Heart left ventricle (tissue), 13 donors: ENCODE measurements at regions not wholly inside any gene's neighbourhood (a gene's known extent, or its start where the extent isn't known, plus 50 kb on each side); places are given as distances from the start of the nearest gene placed in this dataset.
A peak's percentile ranks its signal among the peaks of the same experiment; 100 is the strongest.

Source experiments
- POLR2A ChIP-seq, 2 donors: fragments of 450-650 bp; IDR thresholded peaks; one replicate each; pipeline ENCODE4 v1.6.1; 2017; ENCODE audit warnings: antibody characterized with exemption in 2 of 2, mild to moderate bottlenecking in 2 of 2, moderate library complexity in 2 of 2
- TF ChIP-seq, protein P1 (sequence below), 12 donors: fragments of 200-600 bp; sonication (generic) in 4 of 12; IDR thresholded peaks; one replicate each; pipeline versions ENCODE4 v1.5.0 to v1.8.0; 2018 to 2022; ENCODE audit warnings: antibody characterized with exemption in 12 of 12, mild to moderate bottlenecking in 5 of 12
- donor health status: ischemic (EF 13 %, LVEDD 7.1; RV severe dilation, severe dysfunction).
- donor health status: DM: no; HTN: yes; CAD: no.
- donor health status: DM: no; HTN: no; CAD: no.
- donor health status: ischemic (EF 25% LVEDD 6.9; RV normal size, moderate dysfunction).
- donor health status: ischemic (EF 25% LVEDD 5.7; RV mildly dilated, moderate dysfunction).
- donor health status: ischemic (EF 35%, LVEDD 5.7; RV mildly dilated, moderate dysfunction).
- donor health status: nonischemic (EF 11% LVEDD 7.7; RV severe dilation, severe dysfunction).
- donor health status: DM: yes; HTN: yes; CAD: no.
- donor health status: PGD.
- donor health status: ischemic (EF 29% LVEDD 5.4; RV normal size, mild dysfunction).
- donor health status: nonischemic (EF 23%, LVEDD 6.1; RV moderate dilation, normal function).

- TF ChIP-seq, protein P1, sequence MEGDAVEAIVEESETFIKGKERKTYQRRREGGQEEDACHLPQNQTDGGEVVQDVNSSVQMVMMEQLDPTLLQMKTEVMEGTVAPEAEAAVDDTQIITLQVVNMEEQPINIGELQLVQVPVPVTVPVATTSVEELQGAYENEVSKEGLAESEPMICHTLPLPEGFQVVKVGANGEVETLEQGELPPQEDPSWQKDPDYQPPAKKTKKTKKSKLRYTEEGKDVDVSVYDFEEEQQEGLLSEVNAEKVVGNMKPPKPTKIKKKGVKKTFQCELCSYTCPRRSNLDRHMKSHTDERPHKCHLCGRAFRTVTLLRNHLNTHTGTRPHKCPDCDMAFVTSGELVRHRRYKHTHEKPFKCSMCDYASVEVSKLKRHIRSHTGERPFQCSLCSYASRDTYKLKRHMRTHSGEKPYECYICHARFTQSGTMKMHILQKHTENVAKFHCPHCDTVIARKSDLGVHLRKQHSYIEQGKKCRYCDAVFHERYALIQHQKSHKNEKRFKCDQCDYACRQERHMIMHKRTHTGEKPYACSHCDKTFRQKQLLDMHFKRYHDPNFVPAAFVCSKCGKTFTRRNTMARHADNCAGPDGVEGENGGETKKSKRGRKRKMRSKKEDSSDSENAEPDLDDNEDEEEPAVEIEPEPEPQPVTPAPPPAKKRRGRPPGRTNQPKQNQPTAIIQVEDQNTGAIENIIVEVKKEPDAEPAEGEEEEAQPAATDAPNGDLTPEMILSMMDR (IDR thresholded peaks at IDR 0.05): peak; percentile 51 to 72 (median 59)
- TF ChIP-seq POLR2A (IDR thresholded peaks at IDR 0.05): no peak
Observed at GRCh38 chr21:14864211-14865021, 200.4 kb downstream of the NRIP1 start.
